MCF 10A (cell line): ENCODE measurements at regions not wholly inside any gene's neighbourhood (a gene's known extent, or its start where the extent isn't known, plus 50 kb on each side); places are given as distances from the start of the nearest gene placed in this dataset.

Source experiments
- BruUV-seq: library from RNA; stranded (reverse); fragments of 400-500 nt; replicated peaks from 2 replicates; lab custom pipeline; 2021; lab: Mats Ljungman, UMichigan
- CTCF ChIA-PET: fragments of 300-600 bp; sonication (Branson Sonifier 250); formaldehyde crosslinking; extraction: SDS; loops from one replicate; lab custom pipeline; 2021; ENCODE audit warnings: antibody characterized with exemption, inconsistent platforms; lab: Yijun Ruan, JAX
- POLR2A ChIA-PET: fragments of 300-600, 350-650 bp; sonication (Branson Sonifier 250); formaldehyde crosslinking; extraction: SDS; loops from one replicate; lab custom pipeline; 2020; ENCODE audit warnings: antibody characterized with exemption, inconsistent platforms; lab: Yijun Ruan, JAX
- DNase-seq: peaks from one replicate; pipeline ENCODE4 v3.0.0-alpha.2; 2018; ENCODE audit not compliant: unreplicated experiment
- H3K27ac Mint-ChIP-seq: one replicate; pipeline ENCODE4 v1.8.0; 2022; ENCODE audit warnings: mild to moderate bottlenecking, low read depth, mixed read lengths; ENCODE audit not compliant: unreplicated experiment
- H3K27me3 Mint-ChIP-seq: one replicate; pipeline ENCODE4 v1.8.0; 2022; ENCODE audit warnings: mixed read lengths; ENCODE audit not compliant: insufficient read depth, unreplicated experiment
- H3K36me3 Mint-ChIP-seq: one replicate; pipeline ENCODE4 v1.8.0; 2022; ENCODE audit warnings: mild to moderate bottlenecking, moderate library complexity, mixed read lengths; ENCODE audit not compliant: insufficient read depth, unreplicated experiment
- H3K4me1 Mint-ChIP-seq: one replicate; pipeline ENCODE4 v1.8.0; 2022; ENCODE audit warnings: mixed read lengths; ENCODE audit not compliant: insufficient read depth, unreplicated experiment
- H3K4me3 Mint-ChIP-seq: one replicate; pipeline ENCODE4 v1.8.0; 2022; ENCODE audit warnings: mild to moderate bottlenecking, moderate library complexity, mixed read lengths; ENCODE audit not compliant: unreplicated experiment
- H3K9me3 Mint-ChIP-seq: one replicate; pipeline ENCODE4 v1.8.0; 2022; ENCODE audit warnings: mixed read lengths; ENCODE audit not compliant: unreplicated experiment
- intact Hi-C: fragments of 100-400 bp; cut with micrococcal nuclease; formaldehyde crosslinking; loops from 2 replicates; pipeline ENCODE4 v1.14.1; 2022
- TF ChIP-seq, protein P1 (sequence below): fragments of 200-600 bp; IDR thresholded peaks from one replicate; pipeline ENCODE4 v1.8.0; 2022; ENCODE audit warnings: antibody characterized with exemption, mild to moderate bottlenecking; ENCODE audit not compliant: unreplicated experiment

DNA sequence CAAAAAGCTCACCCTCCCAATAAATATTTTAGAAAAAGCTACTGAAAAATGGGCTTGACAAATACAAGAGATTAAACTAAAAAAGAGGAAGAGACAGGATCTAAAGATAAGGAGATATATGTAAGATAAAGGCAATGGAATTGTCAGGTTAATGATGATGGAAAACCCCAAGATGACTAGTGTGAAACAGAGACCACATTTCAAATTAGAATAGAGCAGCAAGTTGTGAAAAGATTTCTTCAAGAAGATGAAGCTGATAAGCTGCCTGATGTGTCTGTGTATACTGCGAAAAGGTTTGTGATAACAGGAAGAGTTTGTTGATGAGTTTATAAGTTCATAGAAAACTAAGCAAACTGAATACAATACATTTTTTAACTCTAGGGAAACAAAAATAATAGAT lies 840.1 kb upstream of the SLITRK5 start:
- DNase-seq, result no peak
- ChIA-PET CTCF (interaction anchor here (0.8 kb wide), 1 partner anchor 18 kb away, joined by 3 read pairs; no protein-coding TSS in a partner anchor), POLR2A (interaction anchor here (0.6 kb wide), 1 partner anchor 234 kb away, joined by 3 read pairs; no protein-coding TSS in a partner anchor)
- intact Hi-C loops, result no loop called here
- Mint-ChIP-seq H3K27me3 (no peaks in the 10 kb centered on the region), H3K27ac (no peak overlapping the region), H3K36me3 (no peaks in the 10 kb centered on the region), H3K4me1 (no peaks in the 10 kb centered on the region), H3K4me3 (no peak overlapping the region), H3K9me3 (peaks cover 11% of the 10 kb centered on the region)
- BruUV-seq, result no TSS peak
- TF ChIP-seq, protein P1, sequence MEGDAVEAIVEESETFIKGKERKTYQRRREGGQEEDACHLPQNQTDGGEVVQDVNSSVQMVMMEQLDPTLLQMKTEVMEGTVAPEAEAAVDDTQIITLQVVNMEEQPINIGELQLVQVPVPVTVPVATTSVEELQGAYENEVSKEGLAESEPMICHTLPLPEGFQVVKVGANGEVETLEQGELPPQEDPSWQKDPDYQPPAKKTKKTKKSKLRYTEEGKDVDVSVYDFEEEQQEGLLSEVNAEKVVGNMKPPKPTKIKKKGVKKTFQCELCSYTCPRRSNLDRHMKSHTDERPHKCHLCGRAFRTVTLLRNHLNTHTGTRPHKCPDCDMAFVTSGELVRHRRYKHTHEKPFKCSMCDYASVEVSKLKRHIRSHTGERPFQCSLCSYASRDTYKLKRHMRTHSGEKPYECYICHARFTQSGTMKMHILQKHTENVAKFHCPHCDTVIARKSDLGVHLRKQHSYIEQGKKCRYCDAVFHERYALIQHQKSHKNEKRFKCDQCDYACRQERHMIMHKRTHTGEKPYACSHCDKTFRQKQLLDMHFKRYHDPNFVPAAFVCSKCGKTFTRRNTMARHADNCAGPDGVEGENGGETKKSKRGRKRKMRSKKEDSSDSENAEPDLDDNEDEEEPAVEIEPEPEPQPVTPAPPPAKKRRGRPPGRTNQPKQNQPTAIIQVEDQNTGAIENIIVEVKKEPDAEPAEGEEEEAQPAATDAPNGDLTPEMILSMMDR, result no peak

DNA sequence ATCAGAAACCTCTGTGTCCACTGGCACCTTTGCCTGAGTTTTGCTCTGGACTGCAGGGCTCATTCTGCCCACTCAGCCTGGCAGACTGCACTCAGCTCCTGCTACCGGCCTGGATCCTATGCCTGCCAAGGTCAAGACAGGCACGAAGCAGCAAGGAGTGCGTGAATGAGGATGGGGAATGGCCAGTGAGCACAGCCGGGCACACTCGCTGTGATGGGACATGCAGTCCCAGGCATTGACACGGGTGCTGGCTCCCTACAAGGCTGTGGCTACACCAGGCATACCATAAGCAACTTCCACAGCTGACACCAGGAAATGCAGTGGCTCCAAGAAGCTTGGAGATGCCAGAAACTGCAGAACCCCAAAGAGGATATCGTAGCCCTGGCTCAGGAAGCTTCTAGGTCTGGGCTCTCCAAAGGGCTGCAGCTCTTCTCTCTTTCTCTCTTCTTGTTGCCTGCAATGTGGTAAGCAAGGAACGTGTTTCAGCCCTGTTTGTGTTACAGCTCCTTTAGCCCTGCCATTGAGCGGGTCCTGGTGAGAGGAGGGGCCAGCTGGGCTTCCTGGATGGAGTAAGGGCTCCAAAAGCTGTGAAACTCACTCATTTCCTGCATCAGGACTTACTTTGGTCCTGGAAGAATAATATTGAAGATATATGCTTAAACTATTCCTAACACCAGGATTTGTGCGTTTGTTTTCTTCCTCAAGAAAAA lies 832.6 kb upstream of the SLITRK5 start:
- Mint-ChIP-seq H3K9me3 (peaks cover 11% of the 10 kb centered on the region), H3K4me1 (no peaks in the 10 kb centered on the region), H3K27me3 (no peaks in the 10 kb centered on the region), H3K36me3 (no peaks in the 10 kb centered on the region), H3K4me3 (no peak overlapping the region), H3K27ac (no peak overlapping the region)
- POLR2A ChIA-PET, result no interaction called here
- intact Hi-C loops, result no loop called here
- no peak for DNase-seq
- CTCF ChIA-PET, result no interaction called here
- TF ChIP-seq, protein P1, result no peak
- no TSS peak for BruUV-seq

DNA sequence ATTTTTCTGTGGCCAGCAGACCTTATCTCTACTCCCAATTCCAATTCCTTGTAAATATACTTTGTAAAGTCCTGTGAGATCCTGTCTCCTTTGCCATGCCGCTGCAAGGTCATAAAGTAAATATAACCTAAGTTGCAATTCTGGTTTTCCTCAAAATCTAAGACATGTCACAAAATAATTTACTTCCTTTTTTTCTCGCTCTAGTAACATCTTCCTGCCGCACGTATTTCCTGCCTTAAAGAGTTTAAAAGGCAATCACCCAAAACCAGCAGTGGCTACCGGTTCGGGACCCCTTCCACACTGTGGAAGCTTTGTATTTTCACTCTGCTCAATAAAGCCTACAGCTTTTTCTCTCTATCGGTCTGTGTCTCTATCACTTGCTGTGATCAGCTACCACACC lies 832.0 kb upstream of the SLITRK5 start:
- H3K9me3 Mint-ChIP-seq, result peaks cover 11% of the 10 kb centered on the region
- no peaks in the 10 kb centered on the region for H3K4me1 Mint-ChIP-seq
- BruUV-seq, result no TSS peak
- no peaks in the 10 kb centered on the region for H3K36me3 Mint-ChIP-seq
- TF ChIP-seq, protein P1, result no peak
- no peak for DNase-seq
- H3K4me3 Mint-ChIP-seq, result no peak overlapping the region
- ChIA-PET CTCF (no interaction called here), POLR2A (no interaction called here)
- no peak overlapping the region for H3K27ac Mint-ChIP-seq
- H3K27me3 Mint-ChIP-seq, result no peaks in the 10 kb centered on the region
- intact Hi-C loops, result no loop called here

DNA sequence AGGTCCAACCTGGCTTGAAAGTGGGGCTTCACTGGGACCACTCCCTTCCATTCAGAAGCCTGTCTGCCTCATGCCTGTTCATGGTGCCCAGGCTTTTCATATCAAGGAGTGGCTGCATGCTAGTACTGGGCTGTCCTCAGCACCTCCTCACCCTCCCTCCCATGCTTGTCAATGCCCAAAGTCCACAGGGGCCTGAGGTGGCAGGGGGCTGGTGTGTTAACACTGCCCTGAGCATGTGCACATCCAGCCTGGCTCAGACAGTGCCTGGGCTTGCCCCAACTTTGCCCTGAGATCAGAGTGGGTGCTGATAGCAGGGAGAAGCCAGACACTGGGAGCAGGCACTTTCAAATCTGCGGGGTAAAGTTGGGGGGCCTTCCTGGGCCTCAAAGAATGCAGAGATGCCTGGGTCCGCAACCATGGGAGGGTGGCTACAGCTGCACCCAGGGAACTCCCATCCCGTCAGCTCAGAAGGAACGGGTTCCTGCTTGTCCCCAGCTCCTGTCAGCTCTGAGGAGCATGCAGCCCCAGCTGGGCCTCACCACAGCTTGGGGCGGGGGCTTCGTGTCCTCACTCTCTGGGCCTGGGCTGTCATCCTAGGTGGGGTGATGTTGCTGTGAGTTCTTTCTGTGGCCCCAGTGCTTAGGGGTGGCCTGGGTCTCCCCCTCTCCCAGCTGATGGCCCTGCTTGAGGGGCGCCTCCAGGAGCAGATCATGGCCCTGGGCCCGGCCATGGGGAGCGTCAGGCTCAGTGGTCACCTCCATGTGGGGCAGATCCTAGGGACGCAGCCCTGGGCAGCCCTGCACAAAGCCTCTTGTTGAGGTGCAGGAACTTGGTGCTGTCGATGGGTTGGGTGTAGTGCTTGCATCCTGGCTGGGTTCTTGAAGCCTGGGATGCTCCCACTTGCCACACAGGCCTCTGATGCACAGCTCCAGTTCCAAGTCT lies 830.6 kb upstream of the SLITRK5 start:
- no peak for DNase-seq
- Mint-ChIP-seq H3K9me3 (peaks cover 6% of the 10 kb centered on the region), H3K36me3 (no peaks in the 10 kb centered on the region), H3K27ac (no peak overlapping the region), H3K27me3 (no peaks in the 10 kb centered on the region), H3K4me3 (no peak overlapping the region), H3K4me1 (no peaks in the 10 kb centered on the region)
- ChIA-PET CTCF (interaction anchor here (0.6 to 0.9 kb wide), 3 partner anchors 19 to 885 kb away, joined by 3 read pairs; no protein-coding TSS in a partner anchor), POLR2A (no interaction called here)
- intact Hi-C loops, result no loop called here
- BruUV-seq, result no TSS peak
- TF ChIP-seq, protein P1, result no peak
